Transverse colon (tissue), 4 donors: ENCODE measurements at regions not wholly inside any gene's neighbourhood (a gene's known extent, or its start where the extent isn't known, plus 50 kb on each side); places are given as distances from the start of the nearest gene placed in this dataset.

Experiments used
- CTCF ChIP-seq, 5 experiments: fragments of 200-600 bp in 3 of 5; fragments of 450-650 bp in 2 of 5; sonication (generic) in 3 of 5; IDR thresholded peaks; 1 replicate in 2 of 5; 2 replicates in 3 of 5; pipeline ENCODE4 v1.5.1; 2016 to 2017; ENCODE audit warnings: antibody characterized with exemption in 5 of 5, inconsistent platforms in 3 of 5, mild to moderate bottlenecking in 2 of 5, moderate library complexity in 1 of 5
- POLR2AphosphoS5 ChIP-seq, 3 donors: sonication (generic); formaldehyde crosslinking; IDR thresholded peaks; one replicate each; pipeline ENCODE4 v1.6.1; 2016; ENCODE audit warnings: antibody characterized with exemption in 3 of 3

- TF ChIP-seq CTCF (IDR thresholded peaks at IDR 0.05) (no peak), POLR2AphosphoS5 (IDR thresholded peaks at IDR 0.05) (no peak)
Observed at GRCh38 chr7:10211861-10212260, 761.8 kb upstream of the PHF14 start.
